HG02852 (cell line): ENCODE measurements at regions not wholly inside any gene's neighbourhood (a gene's known extent, or its start where the extent isn't known, plus 50 kb on each side); places are given as distances from the start of the nearest gene placed in this dataset.
"Not testable (repeated sequence)": the region's sequence is repeated elsewhere in the genome, so short reads cannot be mapped to it uniquely, and the experiment has no call there.

Source experiments
- ATAC-seq: cut with Tn5 transposase; IDR thresholded peaks from one replicate; pipeline ENCODE4 v1.9.1; 2021; ENCODE audit warnings: mild to moderate bottlenecking, moderate library complexity; ENCODE audit not compliant: unreplicated experiment

DNA sequence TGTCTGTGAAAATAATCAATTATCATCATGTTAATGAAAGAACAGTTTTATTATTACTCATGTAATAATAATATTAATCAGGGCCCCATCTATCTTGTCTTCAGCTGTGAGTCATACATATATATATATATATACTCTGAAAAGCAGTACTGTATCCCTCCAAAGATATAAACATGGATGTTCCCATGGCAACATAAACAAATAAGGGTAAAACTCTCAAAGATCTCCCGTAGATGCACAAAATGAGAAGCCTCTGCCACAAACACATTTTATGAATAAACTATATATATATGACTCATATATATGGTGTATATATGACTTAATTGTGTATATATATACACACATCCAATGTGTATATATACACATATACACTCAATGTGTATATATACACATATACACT lies 163.8 kb upstream of the ARHGEF26 start:
- no peak for ATAC-seq

DNA sequence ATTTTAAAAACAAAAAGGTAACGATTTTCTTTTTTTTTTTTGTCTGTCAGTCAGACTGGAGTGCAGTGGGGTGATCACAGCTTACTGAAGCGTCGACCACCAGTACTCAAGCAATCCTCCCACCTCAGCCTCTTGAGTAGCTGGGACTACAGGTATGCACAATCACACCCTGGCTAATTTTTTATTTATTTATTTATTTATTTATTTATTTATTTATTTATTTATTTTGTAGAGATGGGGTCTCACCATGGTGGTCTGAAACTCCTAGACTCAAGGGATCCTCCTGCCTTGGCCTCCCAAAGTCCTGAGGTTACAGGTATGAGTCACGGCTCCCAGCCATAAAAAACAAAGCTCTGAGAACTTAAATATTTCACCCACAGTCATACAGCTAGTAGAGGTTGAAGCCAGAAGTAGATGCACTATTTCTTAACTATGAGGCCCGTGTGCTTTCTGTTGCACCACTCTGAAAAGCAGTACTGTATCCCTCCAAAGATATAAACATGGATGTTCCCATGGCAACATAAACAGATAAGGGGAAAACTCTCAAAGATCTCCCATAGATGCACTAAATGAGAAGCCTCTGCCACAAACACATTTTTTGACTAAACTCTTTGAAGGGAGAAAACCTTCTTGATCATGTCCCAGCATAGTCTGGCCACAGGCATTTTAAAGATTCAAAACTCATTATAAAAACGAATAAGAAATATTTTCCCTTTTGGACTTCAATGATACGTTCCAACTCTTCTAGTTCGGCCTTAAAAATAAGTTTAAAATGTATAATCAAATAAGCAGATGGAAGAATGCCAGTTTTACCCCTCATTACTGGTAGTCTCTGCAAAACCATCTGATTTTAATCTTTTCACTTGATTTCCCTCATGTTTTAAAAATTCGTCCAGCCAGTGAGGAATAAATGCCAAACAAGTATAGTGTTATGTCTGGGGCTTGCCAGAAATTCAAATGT lies 162.3 kb upstream of the ARHGEF26 start:
- ATAC-seq = no peak

DNA sequence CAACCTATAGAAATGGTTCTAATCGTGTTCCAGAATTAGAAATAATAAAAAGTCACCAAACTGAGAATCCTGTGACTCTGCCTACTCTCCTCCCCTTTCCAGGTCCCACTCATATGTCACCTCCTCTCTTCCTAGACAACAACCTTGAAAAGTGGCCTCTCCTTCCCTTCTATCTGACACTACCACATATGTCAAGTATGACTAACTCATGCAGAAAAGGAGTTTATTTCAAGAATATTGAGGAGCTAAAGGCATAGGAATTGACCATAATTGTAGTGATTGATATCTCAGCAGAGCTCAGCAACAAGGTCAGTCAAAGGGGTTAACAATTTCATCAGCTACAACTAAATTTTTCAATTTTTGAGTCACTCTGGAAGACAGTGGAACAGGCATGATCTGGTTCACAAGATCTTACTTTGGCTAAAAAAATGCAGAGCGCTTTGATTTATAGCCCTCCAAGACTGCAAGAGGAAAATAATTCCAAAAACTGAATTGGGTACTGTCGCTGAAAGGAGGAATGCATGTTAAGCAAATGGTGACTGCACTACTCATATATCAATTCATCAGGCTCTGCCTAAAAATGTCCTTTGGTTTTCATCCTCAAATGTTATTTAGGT lies 160.6 kb upstream of the ARHGEF26 start:
- no peak for ATAC-seq

DNA sequence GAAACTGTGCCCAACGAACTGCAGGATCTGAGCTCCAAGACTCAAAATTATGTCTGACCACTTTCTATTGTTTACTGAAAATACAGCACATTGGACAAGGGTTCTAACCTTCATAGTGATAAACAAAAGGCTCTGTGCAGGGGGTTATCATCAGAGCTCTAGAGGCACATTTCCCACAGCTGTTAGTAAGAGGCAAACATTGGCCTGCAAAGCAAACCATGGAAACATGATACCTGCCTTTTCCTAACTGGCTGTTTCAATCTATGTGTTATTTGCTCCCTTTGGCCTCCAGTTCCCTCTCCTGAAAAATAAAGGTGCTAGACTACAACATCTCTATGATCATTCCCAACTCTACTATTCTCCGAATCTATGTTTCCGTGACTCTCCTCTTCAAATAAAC lies 159.7 kb upstream of the ARHGEF26 start:
- no peak for ATAC-seq

DNA sequence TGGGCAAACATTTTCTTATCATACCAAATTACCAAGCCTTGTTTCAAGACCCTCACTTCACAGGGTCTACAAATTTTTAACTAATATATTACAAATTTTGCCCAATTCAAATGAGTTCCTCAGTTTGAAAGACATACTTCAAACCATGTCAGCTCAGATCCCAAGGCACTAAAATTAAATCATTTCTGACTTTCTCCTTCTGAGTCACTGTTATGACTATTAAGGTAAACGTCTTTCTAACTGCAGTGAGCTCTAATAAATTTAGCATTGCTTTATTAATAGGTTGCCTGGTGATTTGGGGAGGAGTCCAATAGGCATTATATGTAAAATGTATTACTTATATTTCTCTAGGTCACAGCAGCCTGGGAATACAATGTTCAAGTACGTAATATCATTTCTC lies 158.2 kb upstream of the ARHGEF26 start:
- no peak for ATAC-seq

DNA sequence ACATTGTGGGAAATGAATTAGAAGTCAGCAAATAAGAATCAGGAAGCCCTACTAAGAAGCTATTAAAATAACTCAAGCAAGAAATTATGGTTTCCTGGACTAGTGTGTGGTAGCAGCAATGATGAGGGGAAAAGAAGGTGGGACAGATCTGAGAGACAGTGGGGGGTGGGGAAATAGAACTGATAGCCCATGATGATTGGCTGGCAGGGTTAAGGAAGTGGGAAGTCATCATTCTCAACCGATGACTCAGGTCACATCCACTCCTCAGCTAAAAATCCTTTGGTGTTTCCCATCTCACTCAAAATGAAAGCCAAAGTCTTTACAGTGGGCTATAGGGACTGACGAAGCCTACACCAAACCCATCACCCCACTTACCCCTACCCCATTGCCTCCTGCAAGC lies 153.9 kb upstream of the ARHGEF26 start:
- ATAC-seq = peak; percentile 54

DNA sequence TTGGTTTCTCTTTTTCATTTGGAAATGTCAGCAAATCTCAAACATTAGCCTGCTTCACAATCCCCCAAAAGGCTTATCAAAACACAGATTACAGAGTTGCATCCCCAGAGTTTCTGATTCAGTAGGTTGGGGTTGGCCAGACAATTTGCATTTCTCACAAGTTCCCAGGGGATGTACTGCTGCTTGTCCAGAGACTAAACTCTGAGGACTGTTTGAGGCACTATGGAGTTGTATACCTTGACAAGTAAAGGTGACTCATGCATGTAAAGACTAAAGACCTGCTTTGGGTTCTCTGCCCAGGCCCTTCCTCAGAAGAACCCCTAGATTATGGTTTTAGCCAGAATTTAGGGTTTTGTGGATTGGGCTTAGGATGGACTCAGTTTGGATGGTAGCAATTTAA lies 151.1 kb upstream of the ARHGEF26 start:
- ATAC-seq = peak; percentile 30

DNA sequence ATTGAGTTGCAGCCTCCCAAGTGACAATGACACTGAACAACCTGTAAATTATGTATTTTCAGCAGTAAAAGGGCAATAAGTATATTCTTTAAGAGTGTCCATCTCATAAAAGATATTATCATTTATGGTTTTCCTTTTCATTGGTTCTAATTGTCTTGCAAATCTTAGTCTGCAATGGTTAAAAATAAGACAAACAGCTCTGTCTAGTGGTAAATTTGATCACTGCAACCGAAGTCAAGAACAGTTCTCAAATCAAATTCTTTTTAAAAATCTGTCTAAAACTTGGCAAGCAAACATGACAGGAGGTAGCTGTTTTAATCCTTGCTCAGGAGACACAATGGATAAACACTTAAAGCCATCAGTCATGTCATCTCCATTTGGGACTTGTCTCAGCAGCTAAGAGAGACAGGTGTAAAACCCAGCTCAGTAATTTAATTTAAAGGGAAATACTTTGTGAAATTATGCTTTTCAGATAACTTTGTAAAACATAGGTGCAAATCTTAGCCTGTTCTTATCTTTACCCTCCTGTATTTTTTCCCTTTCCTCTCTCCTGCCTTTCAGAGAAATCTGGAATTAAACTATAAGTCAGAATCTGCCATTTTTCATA lies 150.3 kb upstream of the ARHGEF26 start:
- ATAC-seq = no peak

DNA sequence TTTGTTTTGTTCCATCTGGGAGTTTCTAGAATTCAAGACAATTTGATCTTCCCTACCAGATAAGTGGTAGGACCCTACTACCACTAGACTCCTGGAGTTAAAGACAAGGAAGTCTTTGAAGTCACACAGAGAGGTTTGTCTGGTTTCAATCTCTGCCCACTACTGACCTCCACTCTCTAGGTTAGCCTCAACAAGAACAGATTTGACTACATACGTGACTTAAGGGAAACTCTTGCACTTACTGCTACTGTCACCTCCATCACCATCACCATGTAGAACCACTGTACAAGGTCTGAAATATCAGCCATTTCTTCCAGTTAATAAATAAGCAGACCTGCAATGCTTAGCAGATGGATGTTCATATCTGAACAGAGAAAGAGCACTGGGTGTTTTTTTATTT lies 148.3 kb upstream of the ARHGEF26 start:
- peak; percentile 63 for ATAC-seq

DNA sequence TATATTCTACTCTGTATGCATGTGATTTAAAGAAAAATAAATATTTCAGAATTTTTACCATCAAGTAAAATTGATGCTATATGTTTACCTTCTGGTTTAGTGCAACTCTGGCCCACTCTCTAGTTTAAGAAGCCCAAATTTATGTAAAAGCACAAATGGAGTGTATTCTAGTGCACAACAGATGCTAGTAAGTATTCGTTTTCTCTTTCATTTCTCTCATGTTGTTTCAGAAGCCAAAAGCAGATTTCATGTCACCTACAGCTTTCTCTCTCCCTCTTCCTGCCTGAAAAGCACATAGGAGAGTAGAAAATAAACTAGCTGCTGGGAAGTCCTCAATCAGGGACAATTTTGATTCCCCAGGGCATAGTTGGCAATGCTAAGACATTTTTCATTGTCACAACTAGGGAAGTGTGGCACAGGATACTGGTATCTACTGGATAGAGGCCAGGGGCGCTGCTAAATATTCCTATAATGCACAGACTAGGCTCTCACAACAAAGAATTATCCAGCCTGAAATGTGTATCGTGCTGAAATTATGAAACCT lies 147.4 kb upstream of the ARHGEF26 start:
- peak; percentile 50 for ATAC-seq

DNA sequence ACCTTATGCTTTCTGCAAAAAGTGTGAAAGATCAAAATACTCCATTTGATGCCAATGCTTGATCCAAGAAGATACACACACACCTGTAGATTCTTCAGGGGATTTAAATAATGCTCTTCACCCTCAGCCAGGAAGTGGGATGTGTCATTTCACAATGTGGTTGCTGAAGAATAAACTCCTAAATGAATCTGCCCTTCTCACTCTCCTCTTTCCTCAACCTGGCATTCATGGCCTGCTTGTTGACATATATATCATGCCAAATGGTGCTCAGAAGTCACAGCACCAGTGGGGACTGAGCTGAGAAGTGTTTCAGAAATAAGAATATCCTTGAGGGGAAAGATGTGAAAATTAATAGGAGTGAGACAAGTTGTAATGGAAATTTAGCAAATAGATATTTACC lies 146.6 kb upstream of the ARHGEF26 start:
- no peak for ATAC-seq

DNA sequence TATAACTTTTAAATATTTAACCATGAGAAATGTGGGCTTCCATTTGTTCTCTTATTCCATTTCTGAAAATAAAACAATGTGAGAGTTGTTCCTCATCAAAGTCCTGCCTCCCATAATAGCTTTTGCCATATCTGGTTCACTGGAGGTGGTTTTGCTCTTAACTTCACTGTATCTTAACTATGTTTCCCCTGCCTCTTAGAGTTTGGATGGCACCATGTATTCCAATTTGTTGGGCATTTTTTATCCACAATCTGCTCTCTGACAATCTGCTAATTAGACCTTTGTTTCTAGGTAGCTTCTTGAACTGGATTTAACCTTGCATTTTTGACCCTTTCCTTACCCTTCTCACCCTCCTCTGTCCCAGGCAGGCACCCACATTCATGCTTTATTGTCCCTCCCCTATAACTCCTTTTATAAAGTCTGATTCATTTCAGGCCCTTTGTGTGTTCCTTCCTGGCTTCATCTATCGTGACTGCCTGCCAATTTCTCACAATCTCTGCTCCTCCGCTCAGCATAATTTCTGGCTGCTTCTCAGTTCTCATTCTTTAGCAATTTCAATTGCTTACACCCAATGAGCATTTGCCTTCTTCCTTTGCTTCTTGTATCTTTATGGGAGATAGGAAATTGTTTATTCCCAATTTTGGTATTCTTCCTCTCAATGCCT lies 144.2 kb upstream of the ARHGEF26 start:
- ATAC-seq = no peak

DNA sequence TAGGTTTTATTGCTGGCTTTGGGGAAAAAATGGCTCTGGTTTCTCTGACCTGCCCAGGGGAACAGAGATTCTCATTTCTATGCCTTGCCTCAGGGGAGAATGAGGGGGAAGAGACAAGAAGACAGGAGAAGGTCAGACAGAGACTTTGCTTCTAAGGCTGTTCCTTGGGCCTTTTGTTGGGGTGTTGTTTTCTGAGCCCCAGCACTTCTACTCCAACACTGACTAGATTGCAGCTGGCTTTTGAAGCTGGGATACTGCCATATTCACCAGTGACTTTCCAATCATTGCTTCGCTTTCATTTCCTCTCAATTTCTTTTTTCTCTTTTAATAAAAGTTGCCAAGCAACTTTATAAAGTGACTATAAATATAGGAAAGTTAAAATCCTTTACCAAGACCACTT lies 143.2 kb upstream of the ARHGEF26 start:
- ATAC-seq = no peak

DNA sequence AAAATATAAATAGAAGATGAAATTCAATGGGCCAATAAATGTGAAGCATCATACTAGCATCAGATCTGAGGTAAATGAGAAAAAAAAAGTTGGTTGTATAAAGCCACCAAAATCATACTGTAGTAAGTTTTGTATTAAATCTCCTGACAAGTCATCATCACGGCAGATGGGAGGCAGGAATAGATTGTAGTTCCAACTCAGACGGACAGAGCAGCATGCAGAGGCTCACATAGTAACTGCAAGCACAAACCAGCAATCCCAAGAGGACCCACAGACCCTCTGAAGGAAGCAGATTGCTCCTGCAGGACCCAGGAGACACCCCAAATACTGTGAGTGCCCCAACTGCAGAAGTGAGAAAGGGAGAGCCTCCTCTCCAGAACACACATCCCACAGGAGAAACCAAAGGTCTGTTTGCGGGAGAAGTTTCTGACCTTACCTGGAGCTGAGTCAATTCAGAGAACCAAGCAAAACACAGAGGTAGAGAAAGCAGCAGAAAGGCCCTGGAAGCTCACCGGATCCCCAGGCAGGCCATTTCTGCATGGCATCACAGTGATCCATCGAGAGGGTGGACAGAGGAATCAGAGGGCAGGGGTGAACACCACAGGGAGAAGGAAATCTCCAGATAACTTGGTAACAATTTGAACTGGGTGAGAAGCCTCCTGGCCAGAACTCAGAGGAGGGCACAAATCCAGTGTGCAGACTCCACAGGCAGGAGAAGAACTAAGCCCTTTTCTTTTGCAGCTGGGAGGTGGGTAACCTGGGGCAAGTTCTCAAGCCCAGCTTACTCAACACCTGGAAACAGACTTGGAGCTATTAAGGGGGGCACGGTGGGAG lies 141.6 kb upstream of the ARHGEF26 start:
- no peak for ATAC-seq

DNA sequence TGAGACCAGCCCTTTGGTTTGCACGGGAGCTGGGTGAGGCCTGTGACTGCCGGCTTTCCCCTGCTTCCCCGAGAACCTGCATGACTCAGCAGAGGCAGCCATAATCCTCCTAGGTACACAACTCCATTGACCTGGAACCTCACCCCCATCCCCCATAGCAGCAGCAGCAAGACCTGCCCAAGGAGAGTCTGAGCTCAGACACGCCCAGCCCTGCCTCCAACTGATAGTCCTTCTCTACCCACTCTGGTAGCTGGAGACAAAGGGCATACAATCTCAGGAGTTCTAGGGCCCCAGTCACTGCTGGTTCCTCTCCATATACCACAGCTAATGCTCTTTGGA lies 141.0 kb upstream of the ARHGEF26 start:
- ATAC-seq = no peak

DNA sequence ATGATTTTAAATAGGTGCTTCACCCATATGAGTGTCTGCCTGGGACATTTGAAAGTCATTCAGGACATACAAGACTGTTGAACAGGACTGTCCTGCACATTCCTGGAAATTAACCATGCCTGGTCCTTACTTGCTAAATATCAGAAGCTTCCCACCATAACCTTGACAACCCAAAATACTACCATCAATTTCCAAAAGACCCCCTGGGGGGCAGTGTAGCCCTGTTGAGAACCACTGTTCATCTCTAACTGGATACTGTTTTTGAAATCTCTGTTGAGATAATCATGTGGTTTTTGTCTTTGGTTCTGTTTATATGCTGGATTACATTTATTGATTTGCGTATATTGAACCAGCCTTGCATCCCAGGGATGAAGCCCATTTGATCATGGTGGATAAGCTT lies 123.8 kb upstream of the ARHGEF26 start:
- ATAC-seq = not testable (repeated sequence)

DNA sequence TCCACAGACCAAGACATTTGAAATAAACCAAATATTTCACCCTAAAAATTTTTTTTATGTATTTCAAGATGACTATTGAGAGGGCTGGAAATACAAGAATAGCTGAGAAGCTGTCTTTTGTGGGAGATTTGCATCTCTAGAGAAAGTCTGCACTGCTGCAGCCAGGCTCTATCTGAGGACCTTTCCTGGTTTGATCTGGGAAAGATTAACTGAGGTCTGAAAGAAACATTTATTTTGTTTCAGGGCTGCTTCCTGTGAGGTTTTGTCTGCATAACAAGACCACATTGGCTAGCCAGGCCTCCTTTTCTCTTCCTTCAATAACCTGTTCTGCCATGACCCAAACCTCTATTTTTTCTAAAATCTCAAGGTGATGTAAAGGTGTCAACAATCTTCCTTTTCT lies 117.5 kb upstream of the ARHGEF26 start:
- ATAC-seq = no peak

DNA sequence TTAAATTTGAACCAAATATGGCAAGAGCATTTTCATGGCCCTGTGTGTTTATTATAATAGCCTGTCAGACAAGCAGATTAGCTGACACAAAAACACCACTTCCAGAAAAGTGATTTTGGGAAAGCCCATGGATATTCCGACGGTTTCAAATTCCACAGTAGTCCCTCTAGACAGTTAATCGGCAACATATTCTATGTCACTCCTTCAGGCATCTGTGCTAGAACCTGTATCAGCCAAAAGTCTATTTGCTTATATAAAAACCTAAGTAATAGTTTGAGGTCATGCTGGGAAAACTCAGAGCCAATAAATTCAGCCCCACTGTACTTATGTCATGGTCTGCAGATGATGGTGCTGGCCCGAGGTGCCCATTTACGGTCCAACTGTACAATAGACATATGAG lies 110.2 kb upstream of the ARHGEF26 start:
- no peak for ATAC-seq

DNA sequence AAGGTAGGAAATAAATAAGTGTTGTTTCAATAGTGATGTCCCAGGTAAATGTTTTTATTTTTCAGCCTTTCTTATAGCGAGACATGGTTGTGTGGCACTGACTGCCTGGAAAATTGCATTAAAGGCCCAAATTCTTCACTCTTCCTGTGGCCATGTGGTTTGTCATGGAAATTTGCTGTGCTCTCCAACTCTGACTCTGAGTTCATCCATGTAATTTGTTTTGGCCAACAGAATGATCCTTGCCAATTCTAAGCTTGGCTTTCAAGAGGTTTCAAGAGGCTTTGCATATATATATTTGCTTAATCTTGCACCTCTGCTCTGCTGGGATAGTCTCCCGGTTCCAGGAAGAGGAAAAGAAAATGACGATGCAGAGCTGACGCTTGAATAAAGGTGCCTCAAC lies 107.5 kb upstream of the ARHGEF26 start:
- no peak for ATAC-seq

DNA sequence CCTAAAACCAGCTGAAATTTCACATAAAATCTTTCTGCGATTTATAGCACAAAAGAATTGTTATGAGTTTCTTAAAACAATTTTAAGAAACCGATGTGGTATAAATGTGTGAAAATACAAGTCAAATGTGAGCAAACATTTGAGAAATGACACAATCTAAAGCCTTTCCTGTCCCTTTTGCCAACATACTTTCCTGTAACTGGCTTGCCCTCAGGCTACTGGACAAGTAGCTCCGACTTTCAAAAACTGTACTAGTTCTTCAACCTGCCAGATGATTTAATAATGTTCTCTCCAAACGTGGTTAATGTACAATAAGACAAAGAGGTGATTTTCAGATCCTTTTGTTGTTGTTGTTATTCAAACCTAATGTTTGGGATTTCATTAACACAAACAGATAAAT lies 105.9 kb upstream of the ARHGEF26 start:
- no peak for ATAC-seq
